ENCODE measurements at regions not wholly inside any gene's neighbourhood (a gene's known extent, or its start where the extent isn't known, plus 50 kb on each side); places are given as distances from the start of the nearest gene placed in this dataset.

GRCh38 chr11:93081694-93082093 is 112.2 kb downstream of the MTNR1B start:
- 56% methylated on average over 1 of the region's 1 CpG; no CpG with 5 or more reads in 1 of the 2 experiments for WGBS, 2 experiments (ENCODE audit: extremely low coverage in 2 of 2, insufficient read length in 1 of 2)
- BruUV-seq (replicated peaks): no TSS peak
- no peaks in the 10 kb centered on the region for H3K4me1 ChIP-seq (ENCODE audit: control insufficient read depth, insufficient read depth, low read length)
- H3K27ac ChIP-seq (ENCODE audit: insufficient read depth, low read length): no peak overlapping the region
- TF ChIP-seq CEBPB (IDR thresholded peaks at IDR 0.05; ENCODE audit: low read depth, low read length) (no peak), RAD21 (IDR thresholded peaks at IDR 0.05; ENCODE audit: low read length) (no peak), CTCF (conservative IDR thresholded peaks at IDR 0.05; ENCODE audit: low read depth, low read length) (no peak), NFE2L2 (IDR thresholded peaks at IDR 0.05; ENCODE audit: low read depth, low read length) (no peak), POLR2A (IDR thresholded peaks at IDR 0.05; ENCODE audit: low read depth, low read length) (no peak), MXI1 (IDR thresholded peaks at IDR 0.05; ENCODE audit: borderline replicate concordance, low read depth, low read length) (no peak), BHLHE40 (IDR thresholded peaks at IDR 0.05; ENCODE audit: low read depth, low read length) (no peak), USF2 (IDR thresholded peaks at IDR 0.05; ENCODE audit: low read depth, low read length) (no peak), SMC3 (IDR thresholded peaks at IDR 0.05; ENCODE audit: low read depth, low read length) (no peak), FOS (IDR thresholded peaks at IDR 0.05; ENCODE audit: low read depth, low read length) (no peak)
- no peak overlapping the region for H2BK5ac ChIP-seq (ENCODE audit: low read depth, low read length, poor library complexity, severe bottlenecking)
- H4K91ac ChIP-seq (ENCODE audit: insufficient read depth, low read depth, low read length): no peak overlapping the region
- H3K9ac ChIP-seq (ENCODE audit: low read depth, low read length): no peak overlapping the region
- no peak overlapping the region for H3K4me3 ChIP-seq (ENCODE audit: insufficient read depth, low read depth, low read length)
- H2AK5ac ChIP-seq (ENCODE audit: low read depth, low read length): no peak overlapping the region
- H3K9me1 ChIP-seq (ENCODE audit: insufficient read depth, low read length): no peaks in the 10 kb centered on the region
- ATAC-seq (ENCODE audit: low read depth) (no peak), DNase-seq (no peak)
- no peak overlapping the region for H4K8ac ChIP-seq (ENCODE audit: low read depth in 2 of 2, low read length in 2 of 2)
- intact Hi-C loops (cut with micrococcal nuclease) (no loop called here), in situ Hi-C loops (cut with MboI; ENCODE audit: low sequenced_read_pairs) (no loop called here), dilution Hi-C loops (cut with HindIII; ENCODE audit: low sequenced_read_pairs, unreplicated experiment) (no loop called here)
- POLR2A ChIA-PET (ENCODE audit: unreplicated experiment): no interaction called here
- no peak overlapping the region for H3K14ac ChIP-seq (replicated peaks; ENCODE audit: low read depth, low read length)
- H4K5ac ChIP-seq (ENCODE audit: low read depth, low read length): no peak overlapping the region
- H3K56ac ChIP-seq (ENCODE audit: extremely low read depth, insufficient read depth, low read length): no peak overlapping the region
- no peak overlapping the region for H2BK15ac ChIP-seq (ENCODE audit: low read depth, low read length)
- no peak overlapping the region for H3K23ac ChIP-seq (ENCODE audit: low read depth, low read length)
- H4K20me1 ChIP-seq (ENCODE audit: insufficient read depth, low read length): no peaks in the 10 kb centered on the region
- no peak overlapping the region for H3K18ac ChIP-seq (ENCODE audit: low read depth, low read length)
- no peak overlapping the region for H2AFZ ChIP-seq (replicated peaks; ENCODE audit: low read length, poor library complexity)
- CTCF ChIA-PET: no interaction called here
- H3K79me1 ChIP-seq (ENCODE audit: low read depth in 1 of 2, low read length in 2 of 2): no peaks in the 10 kb centered on the region
- no peak overlapping the region for H3K4me2 ChIP-seq (ENCODE audit: low read depth, low read length)
- H3K27me3 ChIP-seq (ENCODE audit: control insufficient read depth, insufficient read depth, low read length): no peaks in the 10 kb centered on the region
- H3K36me3 ChIP-seq (ENCODE audit: control insufficient read depth, insufficient read depth, low read length): no peaks in the 10 kb centered on the region
- no peak overlapping the region for H2BK20ac ChIP-seq (ENCODE audit: low read depth, low read length)
- no peak overlapping the region for H2BK120ac ChIP-seq (ENCODE audit: low read depth, low read length)
- H2AK9ac ChIP-seq (replicated peaks; ENCODE audit: low read depth, low read length, poor library complexity): no peak overlapping the region
- H3K9me3 ChIP-seq (ENCODE audit: control insufficient read depth, insufficient read depth, low read length): no peaks in the 10 kb centered on the region
- no peak overlapping the region for H3K4ac ChIP-seq (ENCODE audit: low read depth, low read length)

Measured in IMR-90 (cell line).